ENCODE measurements at regions not wholly inside any gene's neighbourhood (a gene's known extent, or its start where the extent isn't known, plus 50 kb on each side); places are given as distances from the start of the nearest gene placed in this dataset.

GRCh38 chr4:97477974-97478373, 665.3 kb downstream of the STPG2 start:
- H3K27me3 ChIP-seq (ENCODE audit: insufficient read depth, insufficient read length) = no peaks in the 10 kb centered on the region
- H3K9ac ChIP-seq (ENCODE audit: insufficient read length, low read depth) = no peak overlapping the region
- no peaks in the 10 kb centered on the region for H3K9me3 ChIP-seq (ENCODE audit: insufficient read depth, low read length)
- no peak for DNase-seq (ENCODE audit: low read depth, low spot score)
- H3K36me3 ChIP-seq (ENCODE audit: insufficient read depth, insufficient read length, low read length) = no peaks in the 10 kb centered on the region
- TF ChIP-seq YY1 (IDR thresholded peaks at IDR 0.05; ENCODE audit: insufficient read depth, insufficient read length) (no peak), SUZ12 (IDR thresholded peaks at IDR 0.05; ENCODE audit: extremely low read depth, insufficient read depth, insufficient read length) (no peak), ZNF274 (IDR thresholded peaks at IDR 0.05; ENCODE audit: low read depth, low read length) (no peak)
- no peaks in the 10 kb centered on the region for H3K4me1 ChIP-seq (ENCODE audit: insufficient read depth, insufficient read length)
- no peak overlapping the region for H3K4me3 ChIP-seq (ENCODE audit: insufficient read length, low read depth)

GRCh38 chr4:97479388-97479787, 663.9 kb downstream of the STPG2 start:
- no peak for TF ChIP-seq YY1 (IDR thresholded peaks at IDR 0.05; ENCODE audit: insufficient read depth, insufficient read length)
- TF ChIP-seq SUZ12 (IDR thresholded peaks at IDR 0.05; ENCODE audit: extremely low read depth, insufficient read depth, insufficient read length) = no peak
- no peak for TF ChIP-seq ZNF274 (IDR thresholded peaks at IDR 0.05; ENCODE audit: low read depth, low read length)
- Histone ChIP-seq H3K4me1 (ENCODE audit: insufficient read depth, insufficient read length) (no peaks in the 10 kb centered on the region), H3K36me3 (ENCODE audit: insufficient read depth, insufficient read length, low read length) (no peaks in the 10 kb centered on the region), H3K27me3 (ENCODE audit: insufficient read depth, insufficient read length) (no peaks in the 10 kb centered on the region), H3K9me3 (ENCODE audit: insufficient read depth, low read length) (no peaks in the 10 kb centered on the region), H3K9ac (ENCODE audit: insufficient read length, low read depth) (no peak overlapping the region), H3K4me3 (ENCODE audit: insufficient read length, low read depth) (no peak overlapping the region)
- no peak for DNase-seq (ENCODE audit: low read depth, low spot score)

GRCh38 chr4:97491856-97492255, 651.4 kb downstream of the STPG2 start:
- Histone ChIP-seq H3K27me3 (ENCODE audit: insufficient read depth, insufficient read length) (no peaks in the 10 kb centered on the region), H3K36me3 (ENCODE audit: insufficient read depth, insufficient read length, low read length) (no peaks in the 10 kb centered on the region), H3K4me1 (ENCODE audit: insufficient read depth, insufficient read length) (no peaks in the 10 kb centered on the region), H3K9ac (ENCODE audit: insufficient read length, low read depth) (no peak overlapping the region), H3K9me3 (ENCODE audit: insufficient read depth, low read length) (no peaks in the 10 kb centered on the region), H3K4me3 (ENCODE audit: insufficient read length, low read depth) (no peak overlapping the region)
- DNase-seq (ENCODE audit: low read depth, low spot score) = no peak
- TF ChIP-seq YY1 (IDR thresholded peaks at IDR 0.05; ENCODE audit: insufficient read depth, insufficient read length) (no peak), SUZ12 (IDR thresholded peaks at IDR 0.05; ENCODE audit: extremely low read depth, insufficient read depth, insufficient read length) (no peak), ZNF274 (IDR thresholded peaks at IDR 0.05; ENCODE audit: low read depth, low read length) (no peak)

GRCh38 chr4:97493815-97494518, 649.3 kb downstream of the STPG2 start:
- no peak for DNase-seq (ENCODE audit: low read depth, low spot score)
- Histone ChIP-seq H3K36me3 (ENCODE audit: insufficient read depth, insufficient read length, low read length) (no peaks in the 10 kb centered on the region), H3K4me3 (ENCODE audit: insufficient read length, low read depth) (no peak overlapping the region), H3K4me1 (ENCODE audit: insufficient read depth, insufficient read length) (no peaks in the 10 kb centered on the region), H3K9me3 (ENCODE audit: insufficient read depth, low read length) (no peaks in the 10 kb centered on the region), H3K9ac (ENCODE audit: insufficient read length, low read depth) (no peak overlapping the region), H3K27me3 (ENCODE audit: insufficient read depth, insufficient read length) (no peaks in the 10 kb centered on the region)
- TF ChIP-seq SUZ12 (IDR thresholded peaks at IDR 0.05; ENCODE audit: extremely low read depth, insufficient read depth, insufficient read length) (no peak), YY1 (IDR thresholded peaks at IDR 0.05; ENCODE audit: insufficient read depth, insufficient read length) (no peak), ZNF274 (IDR thresholded peaks at IDR 0.05; ENCODE audit: low read depth, low read length) (no peak)

- Histone ChIP-seq H3K4me3 (ENCODE audit: insufficient read length, low read depth) (no peak overlapping the region), H3K36me3 (ENCODE audit: insufficient read depth, insufficient read length, low read length) (no peaks in the 10 kb centered on the region), H3K4me1 (ENCODE audit: insufficient read depth, insufficient read length) (no peaks in the 10 kb centered on the region), H3K27me3 (ENCODE audit: insufficient read depth, insufficient read length) (no peaks in the 10 kb centered on the region), H3K9me3 (ENCODE audit: insufficient read depth, low read length) (no peaks in the 10 kb centered on the region), H3K9ac (ENCODE audit: insufficient read length, low read depth) (no peak overlapping the region)
- no peak for DNase-seq (ENCODE audit: low read depth, low spot score)
- TF ChIP-seq SUZ12 (IDR thresholded peaks at IDR 0.05; ENCODE audit: extremely low read depth, insufficient read depth, insufficient read length) (no peak), ZNF274 (IDR thresholded peaks at IDR 0.05; ENCODE audit: low read depth, low read length) (no peak), YY1 (IDR thresholded peaks at IDR 0.05; ENCODE audit: insufficient read depth, insufficient read length) (no peak)
Measured at GRCh38 chr4:97496298-97496873, 646.9 kb downstream of the STPG2 start.

GRCh38 chr4:97498875-97499274, 644.4 kb downstream of the STPG2 start:
- no peaks in the 10 kb centered on the region for H3K36me3 ChIP-seq (ENCODE audit: insufficient read depth, insufficient read length, low read length)
- DNase-seq (ENCODE audit: low read depth, low spot score) = no peak
- H3K4me3 ChIP-seq (ENCODE audit: insufficient read length, low read depth) = no peak overlapping the region
- H3K9ac ChIP-seq (ENCODE audit: insufficient read length, low read depth) = no peak overlapping the region
- H3K9me3 ChIP-seq (ENCODE audit: insufficient read depth, low read length) = no peaks in the 10 kb centered on the region
- H3K4me1 ChIP-seq (ENCODE audit: insufficient read depth, insufficient read length) = no peaks in the 10 kb centered on the region
- no peaks in the 10 kb centered on the region for H3K27me3 ChIP-seq (ENCODE audit: insufficient read depth, insufficient read length)
- no peak for TF ChIP-seq YY1 (IDR thresholded peaks at IDR 0.05; ENCODE audit: insufficient read depth, insufficient read length)
- no peak for TF ChIP-seq ZNF274 (IDR thresholded peaks at IDR 0.05; ENCODE audit: low read depth, low read length)
- no peak for TF ChIP-seq SUZ12 (IDR thresholded peaks at IDR 0.05; ENCODE audit: extremely low read depth, insufficient read depth, insufficient read length)

GRCh38 chr4:97500423-97500822, 642.9 kb downstream of the STPG2 start:
- Histone ChIP-seq H3K4me3 (ENCODE audit: insufficient read length, low read depth) (no peak overlapping the region), H3K36me3 (ENCODE audit: insufficient read depth, insufficient read length, low read length) (no peaks in the 10 kb centered on the region), H3K27me3 (ENCODE audit: insufficient read depth, insufficient read length) (no peaks in the 10 kb centered on the region), H3K9ac (ENCODE audit: insufficient read length, low read depth) (no peak overlapping the region), H3K9me3 (ENCODE audit: insufficient read depth, low read length) (no peaks in the 10 kb centered on the region), H3K4me1 (ENCODE audit: insufficient read depth, insufficient read length) (no peaks in the 10 kb centered on the region)
- DNase-seq (ENCODE audit: low read depth, low spot score) = no peak
- TF ChIP-seq SUZ12 (IDR thresholded peaks at IDR 0.05; ENCODE audit: extremely low read depth, insufficient read depth, insufficient read length) = no peak
